ENCODE measurements at regions not wholly inside any gene's neighbourhood (a gene's known extent, or its start where the extent isn't known, plus 50 kb on each side); places are given as distances from the start of the nearest gene placed in this dataset.

DNA sequence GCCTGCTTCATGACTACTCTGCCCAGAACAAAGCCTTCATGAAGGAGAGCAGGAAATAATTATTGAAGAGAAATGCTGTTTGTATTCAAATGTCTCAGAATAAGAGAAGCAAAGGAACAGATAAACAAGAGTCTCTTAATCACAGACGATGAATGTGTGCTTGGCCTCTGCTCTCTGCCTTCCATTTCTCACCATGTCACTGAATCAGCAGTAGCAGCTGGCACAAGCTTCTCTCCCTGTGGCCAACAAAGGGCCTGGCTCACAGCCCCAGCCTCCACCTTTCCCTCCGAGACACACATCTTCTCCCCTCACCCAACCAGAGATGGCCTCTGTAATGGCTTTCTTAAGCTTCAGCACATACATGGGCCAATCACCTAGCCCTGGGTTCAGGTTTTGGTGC, 128.1 kb upstream of the SLIT3 start:
- Mint-ChIP-seq H3K4me3 (no peak overlapping the region), H3K27me3 (ENCODE audit: insufficient read depth, low read depth) (no peaks in the 10 kb centered on the region), H3K27ac (no peak overlapping the region), H3K9me3 (no peaks in the 10 kb centered on the region), H3K4me1 (peaks cover 3% of the 10 kb centered on the region), H3K36me3 (no peaks in the 10 kb centered on the region)
- H2AFZ ChIP-seq (replicated peaks), result no peak overlapping the region
- H3K79me2 ChIP-seq (ENCODE audit: low read depth), result no peaks in the 10 kb centered on the region
- no peaks in the 10 kb centered on the region for H4K20me1 ChIP-seq (ENCODE audit: low read depth)
- no peaks in the 10 kb centered on the region for H3K9me3 ChIP-seq (ENCODE audit: low read depth)
- H3K4me1 ChIP-seq, result no peaks in the 10 kb centered on the region
- H3K27me3 ChIP-seq, result no peaks in the 10 kb centered on the region
- H3K9ac ChIP-seq, result no peak overlapping the region
- H3F3A ChIP-seq (ENCODE audit: low read depth), result no peaks in the 10 kb centered on the region
- no peak overlapping the region for H3K4me2 ChIP-seq
- H3K27ac ChIP-seq, result no peak overlapping the region
- no peak for TF ChIP-seq EZH2phosphoT487 (IDR thresholded peaks at IDR 0.05)
- TF ChIP-seq EZH2 (IDR thresholded peaks at IDR 0.05), result no peak
- no peak for TF ChIP-seq CTCF (IDR thresholded peaks at IDR 0.05)
- H3K4me3 ChIP-seq, result no peak overlapping the region
- DNase-seq (ENCODE audit: low spot score), result no peak
- no peaks in the 10 kb centered on the region for H3K36me3 ChIP-seq

- Mint-ChIP-seq H3K4me3 (no peak overlapping the region), H3K4me1 (no peaks in the 10 kb centered on the region), H3K27ac (no peak overlapping the region), H3K9me3 (no peaks in the 10 kb centered on the region), H3K36me3 (no peaks in the 10 kb centered on the region), H3K27me3 (ENCODE audit: insufficient read depth, low read depth) (no peaks in the 10 kb centered on the region)
- no peaks in the 10 kb centered on the region for H3K79me2 ChIP-seq (ENCODE audit: low read depth)
- no peaks in the 10 kb centered on the region for H3K36me3 ChIP-seq
- no peak overlapping the region for H2AFZ ChIP-seq (replicated peaks)
- H3K4me3 ChIP-seq, result no peak overlapping the region
- no peaks in the 10 kb centered on the region for H3K27me3 ChIP-seq
- no peak overlapping the region for H3K27ac ChIP-seq
- H4K20me1 ChIP-seq (ENCODE audit: low read depth), result no peaks in the 10 kb centered on the region
- no peaks in the 10 kb centered on the region for H3K9me3 ChIP-seq (ENCODE audit: low read depth)
- TF ChIP-seq EZH2 (IDR thresholded peaks at IDR 0.05), result no peak
- TF ChIP-seq CTCF (IDR thresholded peaks at IDR 0.05), result no peak
- no peak for TF ChIP-seq EZH2phosphoT487 (IDR thresholded peaks at IDR 0.05)
- H3F3A ChIP-seq (ENCODE audit: low read depth), result no peaks in the 10 kb centered on the region
- no peak overlapping the region for H3K9ac ChIP-seq
- no peaks in the 10 kb centered on the region for H3K4me1 ChIP-seq
- no peak overlapping the region for H3K4me2 ChIP-seq
- no peak for DNase-seq (ENCODE audit: low spot score)
Observed at GRCh38 chr5:169426784-169427183, 125.8 kb upstream of the SLIT3 start.

DNA sequence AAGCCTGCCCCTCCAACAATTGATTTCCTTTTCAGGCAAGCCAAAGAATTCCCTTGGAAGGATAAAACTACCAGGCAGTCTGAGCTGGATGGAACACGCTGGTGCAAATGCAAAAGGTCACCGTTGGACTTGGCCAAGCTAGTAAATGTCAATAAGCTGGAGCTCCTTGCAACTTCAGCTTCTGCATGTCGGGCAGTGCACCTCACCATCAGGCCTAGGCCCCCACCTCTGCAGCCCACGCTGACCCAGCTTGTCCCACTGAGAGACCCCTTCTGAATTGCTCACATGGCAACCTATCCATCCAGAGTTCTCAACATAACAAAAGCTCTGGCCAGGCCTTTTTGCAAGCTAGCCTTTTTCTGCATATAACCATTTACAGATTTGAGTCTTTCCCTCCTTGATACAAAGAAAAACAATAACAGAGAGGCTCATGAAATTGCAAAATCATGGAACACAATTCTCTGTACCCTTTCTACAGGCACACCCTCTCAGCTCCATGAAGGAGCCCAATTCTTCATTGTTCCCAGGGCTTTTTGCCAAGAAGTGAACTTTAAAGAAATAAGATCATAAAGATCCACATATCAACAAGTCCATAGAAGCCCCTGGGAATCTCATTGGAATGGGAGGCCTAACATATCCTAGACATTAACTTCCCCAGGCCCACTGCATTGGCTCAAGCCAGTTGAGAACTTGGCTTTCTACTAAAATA, 123.9 kb upstream of the SLIT3 start:
- H3K27ac Mint-ChIP-seq, result no peak overlapping the region
- no peak overlapping the region for H3K9ac ChIP-seq
- H3K79me2 ChIP-seq (ENCODE audit: low read depth), result no peaks in the 10 kb centered on the region
- H3K27me3 Mint-ChIP-seq (ENCODE audit: insufficient read depth, low read depth), result no peaks in the 10 kb centered on the region
- no peaks in the 10 kb centered on the region for H3K36me3 ChIP-seq
- H3K4me1 Mint-ChIP-seq, result no peaks in the 10 kb centered on the region
- no peaks in the 10 kb centered on the region for H3K9me3 ChIP-seq (ENCODE audit: low read depth)
- DNase-seq (ENCODE audit: low spot score), result no peak
- H3K27ac ChIP-seq, result no peak overlapping the region
- no peak overlapping the region for H3K4me2 ChIP-seq
- H3K36me3 Mint-ChIP-seq, result no peaks in the 10 kb centered on the region
- H3K4me1 ChIP-seq, result no peaks in the 10 kb centered on the region
- no peak for TF ChIP-seq CTCF (IDR thresholded peaks at IDR 0.05)
- H3K27me3 ChIP-seq, result no peaks in the 10 kb centered on the region
- no peaks in the 10 kb centered on the region for H3K9me3 Mint-ChIP-seq
- H2AFZ ChIP-seq (replicated peaks), result no peak overlapping the region
- no peak overlapping the region for H3K4me3 Mint-ChIP-seq
- no peak overlapping the region for H3K4me3 ChIP-seq
- H4K20me1 ChIP-seq (ENCODE audit: low read depth), result no peaks in the 10 kb centered on the region
- no peaks in the 10 kb centered on the region for H3F3A ChIP-seq (ENCODE audit: low read depth)

Data from neural progenitor cell (in vitro differentiated cells).